HCT116 (cell line): ENCODE measurements at regions not wholly inside any gene's neighbourhood (a gene's known extent, or its start where the extent isn't known, plus 50 kb on each side); places are given as distances from the start of the nearest gene placed in this dataset.
"Not testable (repeated sequence)": the region's sequence is repeated elsewhere in the genome, so short reads cannot be mapped to it uniquely, and the experiment has no call there.

Experiments used
- ATAC-seq: fragments of 200-7000 bp; cut with Tn5 transposase; 2 replicates; pipeline ENCODE4 v1.9.1; 2020; ENCODE audit warnings: mild to moderate bottlenecking, moderate library complexity
- BruUV-seq: library from RNA; stranded (reverse); fragments of 400-500 nt; replicated peaks from 2 replicates; lab custom pipeline; 2021; lab: Mats Ljungman, UMichigan
- CTCF ChIA-PET: fragments of 300-600 bp; sonication (Branson Sonifier 250); formaldehyde crosslinking; loops from one replicate; lab custom pipeline; 2021; ENCODE audit warnings: antibody characterized with exemption; lab: Charles Lee
- POLR2A ChIA-PET: fragments of 300-600, 350-600 bp; sonication (Branson Sonifier 250); formaldehyde crosslinking; loops from one replicate; lab custom pipeline; 2021; ENCODE audit warnings: antibody characterized with exemption; lab: Charles Lee
- RAD21 ChIA-PET, 2 experiments: fragments of 300-600 bp; sonication (Branson Sonifier 250); formaldehyde crosslinking; loops; one replicate each; lab custom pipeline; 2023; ENCODE audit warnings: low total read pairs in 2 of 2; ENCODE audit not compliant: uncharacterized antibody in 2 of 2, unreplicated experiment in 2 of 2, low non-redundant PET in 1 of 2; lab: Charles Lee
- DNase-seq: peaks from one replicate; pipeline ENCODE4 v3.0.0-alpha.2; 2010; ENCODE audit warnings: low read depth, low spot score
- H2AFZ ChIP-seq: fragments of 200-600 bp; shearing (Covaris generic), sonication (generic); 2 replicates; pipeline ENCODE4 v1.6.1; 2017; ENCODE audit warnings: low read depth, mixed run types, mixed read lengths, antibody characterized with exemption, low read length; ENCODE audit not compliant: poor library complexity, severe bottlenecking
- H3K27ac ChIP-seq: 2 replicates; pipeline ENCODE4 v1.5.1; 2012; ENCODE audit warnings: low read depth, low read length
- H3K27me3 ChIP-seq: fragments of 200-600 bp; sonication (generic); 2 replicates; pipeline ENCODE4 v1.6.1; 2016; ENCODE audit warnings: mixed run types, low read length, mixed read lengths; ENCODE audit not compliant: insufficient read depth
- H3K36me3 ChIP-seq, 2 experiments: fragments of 200-500 bp in 1 of 2; fragments of 200-600 bp in 1 of 2; sonication (Bioruptor generic) in 1 of 2; sonication (generic) in 1 of 2; 2 replicates each; pipeline versions ENCODE4 v1.5.1 to v1.6.1; 2014 to 2016; ENCODE audit warnings: low read length in 2 of 2, inconsistent platforms in 1 of 2, mixed read lengths in 1 of 2, mixed run types in 1 of 2; ENCODE audit not compliant: insufficient read depth in 2 of 2, control insufficient read depth in 1 of 2
- H3K4me1 ChIP-seq, 2 experiments: fragments of 200-600 bp in 1 of 2; sonication (generic) in 1 of 2; 2 replicates each; pipeline versions ENCODE4 v1.5.1 to v1.6.1; 2012 to 2017; ENCODE audit warnings: low read length in 2 of 2, inconsistent platforms in 1 of 2, mild to moderate bottlenecking in 1 of 2, mixed read lengths in 1 of 2, mixed run types in 1 of 2, moderate library complexity in 1 of 2; ENCODE audit not compliant: insufficient read depth in 2 of 2, control insufficient read depth in 1 of 2
- H3K4me2 ChIP-seq: fragments of 200-600 bp; sonication (generic); 2 replicates; pipeline ENCODE4 v1.6.1; 2017; ENCODE audit warnings: mixed run types, low read length, mixed read lengths
- H3K4me3 ChIP-seq, 2 experiments: fragments of 200-600 bp in 1 of 2; sonication (generic) in 1 of 2; replicated peaks in 1 of 2; 2 replicates each; pipeline ENCODE4 v1.5.1; 2011 to 2016; ENCODE audit warnings: low read length in 2 of 2, control low read depth in 1 of 2, low read depth in 1 of 2, mild to moderate bottlenecking in 1 of 2, mixed read lengths in 1 of 2, mixed run types in 1 of 2
- H3K79me2 ChIP-seq: fragments of 200-600 bp; sonication (generic); 2 replicates; pipeline ENCODE4 v1.6.1; 2017; ENCODE audit warnings: mild to moderate bottlenecking, mixed run types, low read length, moderate library complexity, mixed read lengths; ENCODE audit not compliant: insufficient read depth
- H3K9ac ChIP-seq: fragments of 200-600 bp; sonication (generic); 2 replicates; pipeline ENCODE4 v1.6.1; 2016; ENCODE audit warnings: low read length, mixed read lengths
- H3K9me2 ChIP-seq: fragments of 200-600 bp; sonication (generic), shearing (Covaris generic); 2 replicates; pipeline ENCODE4 v1.6.1; 2017; ENCODE audit warnings: mixed run types, mild to moderate bottlenecking, moderate library complexity; ENCODE audit not compliant: insufficient read depth
- H3K9me3 ChIP-seq, 2 experiments: fragments of 200-500 bp in 1 of 2; fragments of 200-600 bp in 1 of 2; sonication (Bioruptor generic) in 1 of 2; sonication (generic) in 1 of 2; 2 replicates each; pipeline ENCODE4 v1.6.1; 2014 to 2017; ENCODE audit warnings: low read length in 2 of 2, mixed read lengths in 2 of 2, inconsistent platforms in 1 of 2, low read depth in 1 of 2, mild to moderate bottlenecking in 1 of 2, mixed run types in 1 of 2, moderate library complexity in 1 of 2; ENCODE audit not compliant: control insufficient read depth in 1 of 2, insufficient read depth in 1 of 2
- H4K20me1 ChIP-seq: fragments of 200-600 bp; sonication (generic), shearing (Covaris generic); 2 replicates; pipeline ENCODE4 v1.6.1; 2017; ENCODE audit warnings: mixed run types, mild to moderate bottlenecking, moderate library complexity; ENCODE audit not compliant: insufficient read depth
- REST ChIP-seq: IDR thresholded peaks from 2 replicates; pipeline ENCODE4 v1.6.1; 2012; ENCODE audit warnings: low read depth
- SP1 ChIP-seq: IDR thresholded peaks from 2 replicates; pipeline ENCODE4 v1.6.1; 2012; ENCODE audit warnings: low read depth
- ZNF274 ChIP-seq: fragments of 200-500 bp; sonication (Bioruptor generic); IDR thresholded peaks from 2 replicates; pipeline ENCODE4 v1.6.1; 2014; ENCODE audit warnings: mild to moderate bottlenecking, low read depth, low read length, inconsistent platforms
- intact Hi-C: fragments of 100-400 bp; cut with micrococcal nuclease; formaldehyde crosslinking; loops from 2 replicates; pipeline ENCODE4 v1.10.0; 2022

GRCh38 chr3:177263615-177264368 lies 66.5 kb upstream of the TBL1XR1 start (continued):
- TF ChIP-seq REST = no peak
- no peak for TF ChIP-seq ZNF274
- TF ChIP-seq SP1 = no peak

GRCh38 chr3:177271811-177272501 lies 74.7 kb upstream of the TBL1XR1 start:
- H3K27me3 ChIP-seq, H3K9me2 ChIP-seq, H3K27ac ChIP-seq, H3K9ac ChIP-seq, H4K20me1 ChIP-seq, RAD21 ChIA-PET, POLR2A ChIA-PET, H3K79me2 ChIP-seq, BruUV-seq, H2AFZ ChIP-seq, DNase-seq, ATAC-seq, H3K4me2 ChIP-seq, H3K9me3 ChIP-seq, intact Hi-C loops, CTCF ChIA-PET, H3K4me3 ChIP-seq, H3K4me1 ChIP-seq, H3K36me3 ChIP-seq: not testable (repeated sequence)
